ENCODE measurements at regions not wholly inside any gene's neighbourhood (a gene's known extent, or its start where the extent isn't known, plus 50 kb on each side); places are given as distances from the start of the nearest gene placed in this dataset.
A peak's percentile ranks its signal among the peaks of the same experiment; 100 is the strongest.

GRCh38 chr4:144580430-144580829 lies 65.5 kb upstream of the HHIP start:
- Histone ChIP-seq H3K79me2 (ENCODE audit: low read depth) (no peaks in the 10 kb centered on the region), H2AFZ (no peak overlapping the region), H4K20me1 (ENCODE audit: insufficient read depth) (no peaks in the 10 kb centered on the region), H3K4me2 (no peak overlapping the region), H3K27ac (no peak overlapping the region), H3K27me3 (ENCODE audit: insufficient read depth, low read depth) (no peaks in the 10 kb centered on the region), H3K4me3 (no peak overlapping the region), H3K9me3 (ENCODE audit: insufficient read depth, low read depth) (no peaks in the 10 kb centered on the region), H3K36me3 (ENCODE audit: low read depth) (no peaks in the 10 kb centered on the region), H3F3A (ENCODE audit: insufficient read depth, low read depth) (no peaks in the 10 kb centered on the region), H3K4me1 (replicated peaks; ENCODE audit: insufficient read depth) (no peaks in the 10 kb centered on the region), H3K9me2 (ENCODE audit: insufficient read depth) (no peaks in the 10 kb centered on the region)
- ChIA-PET CTCF (no interaction called here), POLR2A (ENCODE audit: unreplicated experiment) (no interaction called here)
- intact Hi-C loops (cut with micrococcal nuclease; ENCODE audit: unreplicated experiment): loop anchor here (5.0 kb wide), 2 partner anchors 152 to 243 kb away; no protein-coding TSS in a partner anchor
- DNase-seq: no peak
- no peak for TF ChIP-seq CTCF (conservative IDR thresholded peaks at IDR 0.05)
- no peak for TF ChIP-seq EZH2 (IDR thresholded peaks at IDR 0.05; ENCODE audit: low read depth)
- BruUV-seq (replicated peaks): no TSS peak

- Histone ChIP-seq H3K4me3 (no peak overlapping the region), H3K79me2 (ENCODE audit: low read depth) (no peaks in the 10 kb centered on the region), H3F3A (ENCODE audit: insufficient read depth, low read depth) (no peaks in the 10 kb centered on the region), H2AFZ (no peak overlapping the region), H3K27ac (no peak overlapping the region), H3K9me2 (ENCODE audit: insufficient read depth) (no peaks in the 10 kb centered on the region), H3K36me3 (ENCODE audit: low read depth) (no peaks in the 10 kb centered on the region), H4K20me1 (ENCODE audit: insufficient read depth) (no peaks in the 10 kb centered on the region), H3K4me2 (no peak overlapping the region), H3K9me3 (ENCODE audit: insufficient read depth, low read depth) (no peaks in the 10 kb centered on the region), H3K4me1 (replicated peaks; ENCODE audit: insufficient read depth) (no peaks in the 10 kb centered on the region), H3K27me3 (ENCODE audit: insufficient read depth, low read depth) (no peaks in the 10 kb centered on the region)
- BruUV-seq (replicated peaks): no TSS peak
- DNase-seq: peak in 1 of 2 experiments; percentile 20
- CTCF ChIA-PET: no interaction called here
- TF ChIP-seq CTCF (conservative IDR thresholded peaks at IDR 0.05) (no peak), EZH2 (IDR thresholded peaks at IDR 0.05; ENCODE audit: low read depth) (no peak)
- intact Hi-C loops (cut with micrococcal nuclease; ENCODE audit: unreplicated experiment): loop anchor here (5.0 kb wide), 2 partner anchors 150 to 245 kb away; no protein-coding TSS in a partner anchor
- POLR2A ChIA-PET (ENCODE audit: unreplicated experiment): interaction anchor here (0.6 kb wide), 1 partner anchor 1068 kb away, joined by 3 read pairs; no protein-coding TSS in a partner anchor
These were observed 63.7 kb upstream of the HHIP start for GRCh38 chr4:144582105-144582850.

- no peaks in the 10 kb centered on the region for H3K4me1 ChIP-seq (replicated peaks; ENCODE audit: insufficient read depth)
- H3K79me2 ChIP-seq (ENCODE audit: low read depth): no peaks in the 10 kb centered on the region
- no peaks in the 10 kb centered on the region for H3K27me3 ChIP-seq (ENCODE audit: insufficient read depth, low read depth)
- H3K4me2 ChIP-seq: no peak overlapping the region
- DNase-seq: no peak
- TF ChIP-seq CTCF (conservative IDR thresholded peaks at IDR 0.05) (no peak), EZH2 (IDR thresholded peaks at IDR 0.05; ENCODE audit: low read depth) (no peak)
- no peaks in the 10 kb centered on the region for H3K36me3 ChIP-seq (ENCODE audit: low read depth)
- H3K4me3 ChIP-seq: no peak overlapping the region
- H3K27ac ChIP-seq: no peak overlapping the region
- CTCF ChIA-PET: interaction anchor here (0.6 kb wide), 1 partner anchor 479 kb away, joined by 4 read pairs; no protein-coding TSS in a partner anchor
- no TSS peak for BruUV-seq (replicated peaks)
- no peaks in the 10 kb centered on the region for H4K20me1 ChIP-seq (ENCODE audit: insufficient read depth)
- H3F3A ChIP-seq (ENCODE audit: insufficient read depth, low read depth): no peaks in the 10 kb centered on the region
- intact Hi-C loops (cut with micrococcal nuclease; ENCODE audit: unreplicated experiment): loop anchor here (5.0 kb wide), 2 partner anchors 149 to 246 kb away; no protein-coding TSS in a partner anchor
- no peaks in the 10 kb centered on the region for H3K9me2 ChIP-seq (ENCODE audit: insufficient read depth)
- POLR2A ChIA-PET (ENCODE audit: unreplicated experiment): no interaction called here
- no peaks in the 10 kb centered on the region for H3K9me3 ChIP-seq (ENCODE audit: insufficient read depth, low read depth)
- H2AFZ ChIP-seq: no peak overlapping the region
These were observed 63.0 kb upstream of the HHIP start for GRCh38 chr4:144582975-144583374.
